Astrocyte (in vitro differentiated cells and primary cell): ENCODE measurements at regions not wholly inside any gene's neighbourhood (a gene's known extent, or its start where the extent isn't known, plus 50 kb on each side); places are given as distances from the start of the nearest gene placed in this dataset.

Experiments used
- DNase-seq: peaks from one replicate; pipeline ENCODE4 v3.0.0-alpha.2; 2010; ENCODE audit warnings: low read depth
- FAIRE-seq: peaks from 2 replicates; lab custom pipeline; 2011; peaks lifted over from hg19 to GRCh38; lab: Jason Lieb, UNC
- H2AFZ ChIP-seq: 2 replicates; pipeline ENCODE4 v1.6.0; 2012; ENCODE audit warnings: low read depth, low read length, inconsistent platforms
- H3K27ac ChIP-seq: 2 replicates; pipeline ENCODE4 v1.5.1; 2011; ENCODE audit warnings: low read depth, low read length, inconsistent platforms
- H3K27me3 ChIP-seq: 2 replicates; pipeline ENCODE4 v1.6.0; 2011; ENCODE audit warnings: low read length, inconsistent platforms; ENCODE audit not compliant: insufficient read depth
- H3K36me3 ChIP-seq: 2 replicates; pipeline ENCODE4 v1.5.1; 2011; ENCODE audit warnings: low read length, inconsistent platforms; ENCODE audit not compliant: insufficient read depth
- H3K4me1 ChIP-seq: 2 replicates; pipeline ENCODE4 v1.5.1; 2011; ENCODE audit warnings: low read length, inconsistent platforms; ENCODE audit not compliant: insufficient read depth
- H3K4me2 ChIP-seq: 2 replicates; pipeline ENCODE4 v1.6.0; 2012; ENCODE audit warnings: low read length, inconsistent platforms
- H3K4me3 ChIP-seq: 2 replicates; pipeline ENCODE4 v1.5.1; 2011; ENCODE audit warnings: low read depth, mild to moderate bottlenecking, low read length, inconsistent platforms; ENCODE audit not compliant: insufficient read depth
- H3K79me2 ChIP-seq: 2 replicates; pipeline ENCODE4 v1.6.0; 2012; ENCODE audit warnings: mild to moderate bottlenecking, low read length, inconsistent platforms; ENCODE audit not compliant: insufficient read depth
- H3K9ac ChIP-seq: 2 replicates; pipeline ENCODE4 v1.6.0; 2012; ENCODE audit warnings: mild to moderate bottlenecking, low read length, inconsistent platforms
- H3K9me3 ChIP-seq: 2 replicates; pipeline ENCODE4 v1.5.1; 2012; ENCODE audit warnings: low read depth, mild to moderate bottlenecking, low read length, inconsistent platforms; ENCODE audit not compliant: insufficient read depth
- H4K20me1 ChIP-seq: 2 replicates; pipeline ENCODE4 v1.6.0; 2012; ENCODE audit warnings: low read length, inconsistent platforms; ENCODE audit not compliant: insufficient read depth
- H3K27ac Mint-ChIP-seq: one replicate; pipeline ENCODE4 v1.8.0; 2021; ENCODE audit warnings: mild to moderate bottlenecking, mixed read lengths; ENCODE audit not compliant: unreplicated experiment
- H3K27me3 Mint-ChIP-seq: one replicate; pipeline ENCODE4 v1.8.0; 2021; ENCODE audit warnings: low read depth, mixed read lengths; ENCODE audit not compliant: unreplicated experiment
- H3K36me3 Mint-ChIP-seq: one replicate; pipeline ENCODE4 v1.8.0; 2021; ENCODE audit warnings: low read depth, mixed read lengths; ENCODE audit not compliant: unreplicated experiment
- H3K4me1 Mint-ChIP-seq: one replicate; pipeline ENCODE4 v1.8.0; 2021; ENCODE audit warnings: low read depth, mixed read lengths; ENCODE audit not compliant: unreplicated experiment
- H3K4me3 Mint-ChIP-seq: one replicate; pipeline ENCODE4 v1.8.0; 2021; ENCODE audit warnings: mild to moderate bottlenecking, moderate library complexity, mixed read lengths; ENCODE audit not compliant: unreplicated experiment
- H3K9me3 Mint-ChIP-seq: one replicate; pipeline ENCODE4 v1.8.0; 2021; ENCODE audit warnings: mild to moderate bottlenecking, mixed read lengths; ENCODE audit not compliant: unreplicated experiment
- CTCF ChIP-seq: IDR thresholded peaks from 2 replicates; pipeline ENCODE4 v1.5.1; 2011; ENCODE audit warnings: low read depth, mild to moderate bottlenecking, inconsistent platforms, low read length, moderate library complexity; ENCODE audit not compliant: insufficient read depth
- EZH2 ChIP-seq: IDR thresholded peaks from 2 replicates; pipeline ENCODE4 v1.6.1; 2012; ENCODE audit warnings: mild to moderate bottlenecking, low read length, inconsistent platforms; ENCODE audit not compliant: insufficient read depth

GRCh38 chr22:48925450-48925849, 902.2 kb downstream of the BRD1 start:
- no peaks in the 10 kb centered on the region for H3K9me3 Mint-ChIP-seq
- Histone ChIP-seq H3K9ac (no peak overlapping the region), H3K9me3 (no peaks in the 10 kb centered on the region), H3K36me3 (no peaks in the 10 kb centered on the region), H4K20me1 (no peaks in the 10 kb centered on the region), H3K79me2 (no peaks in the 10 kb centered on the region), H3K27ac (no peak overlapping the region), H3K4me3 (no peak overlapping the region), H3K27me3 (no peaks in the 10 kb centered on the region), H3K4me1 (no peaks in the 10 kb centered on the region), H2AFZ (no peak overlapping the region), H3K4me2 (no peak overlapping the region)
- H3K36me3 Mint-ChIP-seq: no peaks in the 10 kb centered on the region
- TF ChIP-seq EZH2 (no peak), CTCF (no peak)
- FAIRE-seq (no peak), DNase-seq (no peak)
- peaks cover 43% of the 10 kb centered on the region for H3K27me3 Mint-ChIP-seq
- no peak overlapping the region for H3K4me3 Mint-ChIP-seq
- no peak overlapping the region for H3K27ac Mint-ChIP-seq
- no peaks in the 10 kb centered on the region for H3K4me1 Mint-ChIP-seq

- FAIRE-seq (no peak), DNase-seq (no peak)
- no peaks in the 10 kb centered on the region for H4K20me1 ChIP-seq
- no peak overlapping the region for H3K27ac ChIP-seq
- no peak overlapping the region for H3K9ac ChIP-seq
- peaks cover 2% of the 10 kb centered on the region for H3K9me3 ChIP-seq
- no peaks in the 10 kb centered on the region for H3K4me1 ChIP-seq
- Mint-ChIP-seq H3K27ac (no peak overlapping the region), H3K36me3 (no peaks in the 10 kb centered on the region), H3K9me3 (no peaks in the 10 kb centered on the region), H3K4me3 (no peak overlapping the region), H3K4me1 (no peaks in the 10 kb centered on the region), H3K27me3 (peaks cover 39% of the 10 kb centered on the region)
- TF ChIP-seq EZH2 (no peak), CTCF (no peak)
- H3K36me3 ChIP-seq: no peaks in the 10 kb centered on the region
- no peaks in the 10 kb centered on the region for H3K27me3 ChIP-seq
- no peak overlapping the region for H3K4me2 ChIP-seq
- no peak overlapping the region for H2AFZ ChIP-seq
- no peak overlapping the region for H3K4me3 ChIP-seq
- no peaks in the 10 kb centered on the region for H3K79me2 ChIP-seq
These were observed 903.7 kb downstream of the BRD1 start for GRCh38 chr22:48923996-48924395.

- Mint-ChIP-seq H3K4me3 (no peak overlapping the region), H3K36me3 (no peaks in the 10 kb centered on the region), H3K9me3 (peaks cover 4% of the 10 kb centered on the region), H3K27ac (no peak overlapping the region), H3K4me1 (no peaks in the 10 kb centered on the region), H3K27me3 (peaks cover 43% of the 10 kb centered on the region)
- H3K79me2 ChIP-seq: no peaks in the 10 kb centered on the region
- no peaks in the 10 kb centered on the region for H4K20me1 ChIP-seq
- no peak overlapping the region for H3K27ac ChIP-seq
- H3K9ac ChIP-seq: no peak overlapping the region
- no peak overlapping the region for H3K4me3 ChIP-seq
- FAIRE-seq: no peak
- no peaks in the 10 kb centered on the region for H3K27me3 ChIP-seq
- H3K9me3 ChIP-seq: peaks cover 2% of the 10 kb centered on the region
- H3K36me3 ChIP-seq: no peaks in the 10 kb centered on the region
- H3K4me2 ChIP-seq: no peak overlapping the region
- DNase-seq: no peak
- H3K4me1 ChIP-seq: no peaks in the 10 kb centered on the region
- no peak overlapping the region for H2AFZ ChIP-seq
- TF ChIP-seq CTCF (no peak), EZH2 (no peak)
These were observed 904.4 kb downstream of the BRD1 start for GRCh38 chr22:48923165-48923865.
